ENCODE measurements at regions not wholly inside any gene's neighbourhood (a gene's known extent, or its start where the extent isn't known, plus 50 kb on each side); places are given as distances from the start of the nearest gene placed in this dataset.

GRCh38 chr10:36211856-36212255 lies 569.8 kb upstream of the FZD8 start:
- no peak overlapping the region for H3K9ac ChIP-seq (replicated peaks; ENCODE audit: extremely low read depth, insufficient read depth, low read length)
- no peaks in the 10 kb centered on the region for H3K27me3 ChIP-seq (ENCODE audit: control insufficient read depth in 2 of 2, insufficient read depth in 2 of 2, low read length in 2 of 2)
- no peak overlapping the region for H3K4me2 ChIP-seq (ENCODE audit: insufficient read depth, low read length)
- ChIA-PET CTCF (no interaction called here), POLR2A (no interaction called here)
- H3K36me3 ChIP-seq (ENCODE audit: control insufficient read depth in 2 of 2, extremely low read depth in 1 of 2, insufficient read depth in 2 of 2, low read length in 2 of 2): no peaks in the 10 kb centered on the region
- H3K9me3 ChIP-seq (replicated peaks; ENCODE audit: control insufficient read depth, insufficient read depth, low read length): no peaks in the 10 kb centered on the region
- H3K79me2 ChIP-seq (ENCODE audit: control insufficient read depth, insufficient read depth, low read length): no peaks in the 10 kb centered on the region
- dilution Hi-C loops (cut with MboI; ENCODE audit: extremely low pct_ligation_motif_present, low sequenced_read_pairs): no loop called here
- H3K27ac ChIP-seq (ENCODE audit: insufficient read depth, low read depth, low read length): no peak overlapping the region
- no peaks in the 10 kb centered on the region for H3K4me1 ChIP-seq (ENCODE audit: control insufficient read depth, extremely low read depth, insufficient read depth, low read length)
- intact Hi-C loops (cut with micrococcal nuclease): no loop called here
- no peaks in the 10 kb centered on the region for H4K20me1 ChIP-seq (replicated peaks; ENCODE audit: control insufficient read depth, extremely low read depth, insufficient read depth, low read length)
- H2AFZ ChIP-seq (ENCODE audit: low read depth, low read length): no peak overlapping the region
- no peaks in the 10 kb centered on the region for H3K9me1 ChIP-seq (replicated peaks; ENCODE audit: control insufficient read depth, extremely low read depth, insufficient read depth, low read length)
- no peak overlapping the region for H3K4me3 ChIP-seq (replicated peaks in 1 of 3; ENCODE audit: insufficient read depth in 1 of 3, low read depth in 1 of 3, low read length in 3 of 3)
- BruUV-seq (replicated peaks): no TSS peak
- no peak for TF ChIP-seq FOS (IDR thresholded peaks at IDR 0.05; ENCODE audit: borderline replicate concordance, insufficient read depth, low read length)
- TF ChIP-seq EZH2 (IDR thresholded peaks at IDR 0.05; ENCODE audit: borderline replicate concordance, low read depth, low read length, severe bottlenecking): no peak
- TF ChIP-seq, protein P1, sequence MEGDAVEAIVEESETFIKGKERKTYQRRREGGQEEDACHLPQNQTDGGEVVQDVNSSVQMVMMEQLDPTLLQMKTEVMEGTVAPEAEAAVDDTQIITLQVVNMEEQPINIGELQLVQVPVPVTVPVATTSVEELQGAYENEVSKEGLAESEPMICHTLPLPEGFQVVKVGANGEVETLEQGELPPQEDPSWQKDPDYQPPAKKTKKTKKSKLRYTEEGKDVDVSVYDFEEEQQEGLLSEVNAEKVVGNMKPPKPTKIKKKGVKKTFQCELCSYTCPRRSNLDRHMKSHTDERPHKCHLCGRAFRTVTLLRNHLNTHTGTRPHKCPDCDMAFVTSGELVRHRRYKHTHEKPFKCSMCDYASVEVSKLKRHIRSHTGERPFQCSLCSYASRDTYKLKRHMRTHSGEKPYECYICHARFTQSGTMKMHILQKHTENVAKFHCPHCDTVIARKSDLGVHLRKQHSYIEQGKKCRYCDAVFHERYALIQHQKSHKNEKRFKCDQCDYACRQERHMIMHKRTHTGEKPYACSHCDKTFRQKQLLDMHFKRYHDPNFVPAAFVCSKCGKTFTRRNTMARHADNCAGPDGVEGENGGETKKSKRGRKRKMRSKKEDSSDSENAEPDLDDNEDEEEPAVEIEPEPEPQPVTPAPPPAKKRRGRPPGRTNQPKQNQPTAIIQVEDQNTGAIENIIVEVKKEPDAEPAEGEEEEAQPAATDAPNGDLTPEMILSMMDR (IDR thresholded peaks at IDR 0.05; ENCODE audit: extremely low read depth in 1 of 2, insufficient read depth in 1 of 2, low read depth in 1 of 2, low read length in 2 of 2): no peak
- no peak for TF ChIP-seq POLR2A (IDR thresholded peaks at IDR 0.05; ENCODE audit: low read depth, low read length)
- TF ChIP-seq MAX (IDR thresholded peaks at IDR 0.05; ENCODE audit: insufficient read depth, insufficient read length): no peak
- no peak for TF ChIP-seq JUN (IDR thresholded peaks at IDR 0.05; ENCODE audit: borderline replicate concordance, insufficient read depth, insufficient read length, low read depth)
- TF ChIP-seq MYC (IDR thresholded peaks at IDR 0.05; ENCODE audit: low read depth, low read length): no peak
- TF ChIP-seq GATA2 (IDR thresholded peaks at IDR 0.05; ENCODE audit: insufficient read depth, insufficient read length, low read depth, low read length): no peak
- no peak for TF ChIP-seq POLR2AphosphoS5 (IDR thresholded peaks at IDR 0.05; ENCODE audit: insufficient read depth, low read depth, low read length)
- DNase-seq (ENCODE audit: low read depth, low spot score): no peak
- no peak for FAIRE-seq

Data from endothelial cell of umbilical vein (primary cell).